SU-DHL-6 (cell line): ENCODE measurements at regions not wholly inside any gene's neighbourhood (a gene's known extent, or its start where the extent isn't known, plus 50 kb on each side); places are given as distances from the start of the nearest gene placed in this dataset.

Source experiments
- EZH2phosphoT487 ChIP-seq: fragments of 200-600 bp; sonication (generic), shearing (Covaris generic); conservative IDR thresholded peaks from 2 replicates; pipeline ENCODE4 v1.6.1; 2018; ENCODE audit warnings: mild to moderate bottlenecking, antibody characterized with exemption, low read length, moderate library complexity, mixed read lengths
- TF ChIP-seq, protein P1 (sequence below): fragments of 200-600 bp; sonication (generic); IDR thresholded peaks from one replicate; pipeline ENCODE4 v1.5.1; 2017; ENCODE audit warnings: antibody characterized with exemption, mild to moderate bottlenecking, low read length, moderate library complexity; ENCODE audit not compliant: insufficient read depth, poor library complexity, severe bottlenecking

DNA sequence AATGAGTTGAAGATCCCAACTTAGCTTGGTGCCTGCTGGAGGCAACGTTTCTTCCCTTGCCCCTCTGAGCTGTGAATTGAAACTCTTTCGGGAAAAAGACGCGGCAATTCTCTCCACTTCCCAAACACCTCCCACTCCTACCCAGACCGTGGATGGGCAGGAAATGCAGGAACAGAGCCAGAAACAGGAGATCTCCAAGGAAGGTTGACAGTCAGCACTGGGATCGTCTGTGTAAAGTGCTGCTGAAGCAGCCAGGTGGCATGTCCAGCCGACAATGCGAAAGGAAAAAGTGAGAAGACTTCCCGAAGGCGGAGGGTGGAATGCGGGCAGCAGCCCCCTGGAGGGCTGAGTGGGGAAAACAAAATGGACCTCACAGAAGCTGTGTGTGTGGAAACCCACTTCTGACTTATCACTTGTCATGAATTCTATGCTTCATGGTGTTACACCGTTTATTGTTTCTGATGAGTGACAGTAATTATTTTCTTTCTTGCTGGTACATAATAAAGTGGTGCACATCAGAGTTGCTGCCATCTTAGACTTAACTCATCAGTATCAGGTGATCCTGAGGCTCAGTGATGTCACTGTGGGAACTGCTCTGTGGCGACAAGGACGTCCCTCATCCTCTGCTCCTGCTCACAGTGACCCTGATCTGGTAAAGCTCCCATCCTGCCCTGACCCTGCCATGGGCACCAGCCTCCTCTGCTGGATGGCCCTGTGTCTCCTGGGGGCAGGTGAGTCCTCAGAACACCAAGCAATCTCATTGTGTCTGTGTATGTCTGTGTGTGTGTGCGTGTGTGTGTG is 220.5 kb upstream of the PRSS1 start:
- TF ChIP-seq, protein P1, sequence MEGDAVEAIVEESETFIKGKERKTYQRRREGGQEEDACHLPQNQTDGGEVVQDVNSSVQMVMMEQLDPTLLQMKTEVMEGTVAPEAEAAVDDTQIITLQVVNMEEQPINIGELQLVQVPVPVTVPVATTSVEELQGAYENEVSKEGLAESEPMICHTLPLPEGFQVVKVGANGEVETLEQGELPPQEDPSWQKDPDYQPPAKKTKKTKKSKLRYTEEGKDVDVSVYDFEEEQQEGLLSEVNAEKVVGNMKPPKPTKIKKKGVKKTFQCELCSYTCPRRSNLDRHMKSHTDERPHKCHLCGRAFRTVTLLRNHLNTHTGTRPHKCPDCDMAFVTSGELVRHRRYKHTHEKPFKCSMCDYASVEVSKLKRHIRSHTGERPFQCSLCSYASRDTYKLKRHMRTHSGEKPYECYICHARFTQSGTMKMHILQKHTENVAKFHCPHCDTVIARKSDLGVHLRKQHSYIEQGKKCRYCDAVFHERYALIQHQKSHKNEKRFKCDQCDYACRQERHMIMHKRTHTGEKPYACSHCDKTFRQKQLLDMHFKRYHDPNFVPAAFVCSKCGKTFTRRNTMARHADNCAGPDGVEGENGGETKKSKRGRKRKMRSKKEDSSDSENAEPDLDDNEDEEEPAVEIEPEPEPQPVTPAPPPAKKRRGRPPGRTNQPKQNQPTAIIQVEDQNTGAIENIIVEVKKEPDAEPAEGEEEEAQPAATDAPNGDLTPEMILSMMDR, result no peak
- TF ChIP-seq EZH2phosphoT487, result no peak
